Stimulated activated naive CD4-positive, alpha-beta T cell (primary cell): ENCODE measurements at regions not wholly inside any gene's neighbourhood (a gene's known extent, or its start where the extent isn't known, plus 50 kb on each side); places are given as distances from the start of the nearest gene placed in this dataset.
A peak's percentile ranks its signal among the peaks of the same experiment; 100 is the strongest.
"Not testable (repeated sequence)": the region's sequence is repeated elsewhere in the genome, so short reads cannot be mapped to it uniquely, and the experiment has no call there.

Experiments used
- DNase-seq, 6 experiments: peaks; one replicate each; lab custom pipeline; 2025; lab: John Stamatoyannopoulos, UW

DNA sequence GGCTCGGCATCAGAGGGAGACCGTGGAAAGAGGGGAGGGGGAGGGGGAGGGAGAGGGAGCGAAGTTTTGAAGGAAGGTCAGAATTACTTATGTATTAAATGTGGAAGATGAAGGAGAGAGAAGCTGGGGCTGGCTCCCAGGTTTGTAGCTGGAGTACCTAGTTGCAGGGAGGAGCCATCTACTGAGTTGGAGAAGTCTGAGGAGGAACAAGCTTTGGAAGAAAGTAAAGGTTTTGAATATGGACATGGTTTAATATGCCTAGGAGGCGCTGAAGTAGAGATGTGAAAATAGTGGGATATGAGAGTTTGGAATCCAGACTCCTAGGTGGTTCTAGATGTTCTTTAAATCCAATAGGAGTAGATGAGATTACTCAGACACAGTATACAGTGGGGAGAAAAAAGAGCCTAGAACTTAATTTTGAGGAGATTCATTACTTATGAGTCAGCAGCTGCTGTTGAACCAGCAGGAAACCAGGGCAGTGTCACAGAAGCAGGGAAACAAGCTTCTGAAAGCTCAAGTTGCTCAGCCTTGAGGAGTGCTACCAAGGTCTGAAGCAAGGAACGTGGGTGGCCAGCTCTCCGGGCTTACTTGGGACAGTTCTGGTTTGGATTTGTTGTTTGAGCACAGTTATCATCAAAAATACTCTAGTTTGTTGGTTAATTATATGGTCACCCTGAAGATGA is 149.3 kb downstream of the UTRN start:
- no peak for DNase-seq

DNA sequence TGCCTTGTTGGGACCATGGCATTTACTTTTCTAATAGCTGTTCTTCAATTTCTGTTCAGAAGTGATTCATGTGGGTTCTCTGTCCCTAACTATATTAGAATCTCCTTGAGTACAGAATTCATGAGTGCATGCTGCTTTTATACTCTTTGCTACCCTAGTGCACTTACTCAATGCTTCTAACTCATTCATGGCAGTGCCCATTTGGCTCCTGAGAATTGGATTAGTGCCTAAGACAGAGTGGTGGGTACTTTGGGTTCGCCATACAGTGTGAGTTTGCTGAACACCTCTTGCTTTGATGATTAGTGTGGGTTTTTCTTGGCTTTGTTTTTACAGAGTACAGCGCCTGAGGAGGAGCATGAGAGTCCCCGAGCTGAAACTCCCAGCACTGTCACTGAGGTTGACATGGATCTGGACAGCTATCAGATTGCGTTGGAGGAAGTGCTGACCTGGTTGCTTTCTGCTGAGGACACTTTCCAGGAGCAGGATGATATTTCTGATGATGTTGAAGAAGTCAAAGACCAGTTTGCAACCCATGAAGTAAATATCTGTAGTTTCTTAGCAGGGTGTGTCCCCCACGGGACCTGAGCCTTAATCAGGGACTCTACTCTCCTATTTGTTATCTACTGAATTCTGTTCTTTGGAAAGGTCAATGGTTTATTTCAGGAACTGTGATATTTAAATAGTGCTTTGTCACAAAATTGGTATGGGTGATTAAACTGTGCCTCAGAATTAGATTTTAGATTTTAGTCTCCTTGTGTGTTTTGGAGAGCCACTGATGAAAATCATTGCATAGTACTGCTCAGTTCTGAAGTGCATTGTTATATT is 150.7 kb downstream of the UTRN start:
- no peak for DNase-seq

DNA sequence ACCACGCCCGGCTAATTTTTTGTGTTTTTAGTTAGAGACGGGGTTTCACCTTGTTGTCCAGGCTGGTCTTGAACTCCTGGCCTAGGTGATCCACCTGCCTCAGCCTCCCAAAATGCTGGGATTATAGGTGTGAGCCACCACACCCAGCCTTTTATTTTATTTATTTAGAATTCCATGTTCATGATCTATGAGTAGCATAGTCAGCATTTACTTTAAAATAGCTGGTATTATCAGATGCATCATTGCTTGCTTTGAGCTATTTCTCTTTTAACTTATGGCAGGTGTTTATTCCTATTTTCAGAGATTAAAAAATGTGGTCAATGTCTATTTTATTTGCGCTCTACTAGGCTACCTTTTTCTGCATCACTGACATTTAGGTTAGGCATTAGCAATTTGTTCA is 152.0 kb downstream of the UTRN start:
- DNase-seq, result no peak

DNA sequence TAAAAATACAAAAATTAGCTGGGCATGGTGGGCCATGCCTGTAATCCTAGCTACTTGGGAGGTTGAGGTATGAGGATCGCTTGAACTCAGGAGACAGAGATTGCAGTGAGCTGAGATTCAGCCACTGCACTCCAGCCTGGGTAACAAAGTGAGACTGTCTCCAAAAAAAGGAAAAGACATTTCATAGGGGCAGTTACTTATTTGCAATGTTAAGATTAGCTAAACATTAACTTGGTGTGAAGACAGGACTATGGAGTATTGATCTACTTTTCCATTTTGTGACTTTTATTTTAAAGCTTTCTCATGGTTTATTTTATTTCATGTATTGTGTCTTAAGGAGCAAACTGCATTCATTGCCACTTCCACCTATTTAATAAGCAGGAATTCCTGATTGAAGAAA is 153.0 kb downstream of the UTRN start:
- DNase-seq, result no peak

DNA sequence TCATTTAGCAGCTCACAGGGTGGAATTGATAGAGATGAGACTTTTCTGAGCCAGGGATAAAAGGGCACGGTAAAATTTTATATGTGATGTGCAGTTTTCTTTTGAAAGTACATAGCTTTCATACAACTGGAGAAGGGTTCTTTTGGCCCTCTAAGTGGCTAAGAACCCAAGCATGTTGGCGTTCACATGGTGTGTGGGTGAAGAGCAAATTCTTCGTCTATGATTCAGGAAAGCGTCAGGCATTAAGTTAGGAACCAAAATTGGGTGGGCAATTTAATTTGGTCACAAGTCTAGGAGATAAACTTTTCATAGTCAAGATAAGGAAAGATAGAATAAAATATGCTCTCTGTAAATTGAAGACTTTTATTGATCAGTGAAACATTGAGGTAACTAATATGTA is 153.9 kb downstream of the UTRN start:
- DNase-seq, result no peak

DNA sequence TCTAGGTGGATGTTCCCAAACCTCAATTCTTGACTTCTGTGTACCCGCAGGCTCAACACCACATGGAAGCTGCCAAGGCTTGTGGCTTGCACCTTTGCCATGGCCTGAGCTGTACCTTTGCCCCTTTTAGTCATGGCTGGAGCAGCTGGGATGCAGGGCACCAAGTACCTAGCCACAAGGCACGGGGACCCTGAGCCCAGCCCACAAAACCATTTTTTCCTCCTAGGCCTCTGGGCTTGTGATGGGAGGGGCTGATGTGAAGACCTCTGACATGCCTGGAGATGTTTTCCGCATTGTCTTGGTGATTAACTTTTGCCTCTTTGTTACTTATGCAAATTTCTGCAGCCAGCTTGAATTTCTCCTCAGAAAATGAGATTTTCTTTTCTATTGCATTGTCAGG is 156.7 kb downstream of the UTRN start:
- not testable (repeated sequence) for DNase-seq

DNA sequence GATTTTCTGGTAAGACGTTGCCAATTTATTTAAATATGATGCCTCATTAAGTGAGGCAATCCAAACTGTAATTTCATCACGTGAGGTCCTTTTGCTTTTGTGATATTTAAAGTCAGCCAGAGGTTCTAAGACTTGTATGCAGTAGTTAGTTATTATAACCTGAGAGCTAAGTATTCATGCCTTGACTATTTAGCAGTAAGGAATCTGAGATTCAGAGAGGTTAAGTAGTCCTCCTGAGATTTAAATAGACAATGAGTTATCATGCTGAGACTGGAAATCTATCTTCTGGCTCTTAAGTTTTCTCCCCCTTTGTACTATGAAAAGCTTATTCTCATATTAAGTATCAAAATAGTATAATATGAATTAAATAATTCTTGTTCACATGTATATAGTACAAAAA is 158.0 kb downstream of the UTRN start:
- no peak for DNase-seq

DNA sequence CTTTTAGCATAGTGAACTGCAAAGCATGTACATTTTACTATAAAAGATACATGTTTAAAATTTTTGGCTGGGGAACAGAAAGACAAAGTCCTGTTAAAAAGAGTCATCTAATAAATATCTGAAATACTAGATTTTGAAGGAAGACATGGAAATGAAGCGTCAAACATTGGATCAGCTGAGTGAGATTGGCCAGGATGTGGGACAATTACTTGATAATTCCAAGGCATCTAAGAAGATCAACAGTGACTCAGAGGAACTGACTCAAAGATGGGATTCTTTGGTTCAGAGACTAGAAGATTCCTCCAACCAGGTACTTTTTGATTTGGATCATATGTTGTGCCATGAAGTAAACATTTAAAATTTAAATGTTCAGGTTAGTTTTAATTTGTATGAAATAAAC is 162.3 kb downstream of the UTRN start:
- no peak for DNase-seq

DNA sequence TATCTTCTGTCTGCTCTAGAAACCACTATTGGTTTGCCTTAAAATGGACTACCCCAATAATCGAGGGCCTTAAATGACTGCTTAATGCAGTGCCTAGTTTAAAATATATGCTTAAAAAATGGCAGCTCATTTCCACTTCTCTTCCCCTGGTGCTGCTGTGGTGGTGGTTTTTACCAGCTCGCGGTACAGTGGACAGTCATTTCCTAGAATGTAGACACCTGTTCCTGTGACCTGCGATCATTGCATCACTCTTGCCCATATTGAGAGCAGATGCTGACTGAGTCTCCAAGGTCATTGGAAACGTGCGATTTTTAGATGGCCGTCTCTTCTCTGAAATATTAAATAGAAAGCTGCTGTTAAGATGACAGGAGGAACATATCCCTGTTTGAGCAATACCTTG is 164.1 kb downstream of the UTRN start:
- DNase-seq, result no peak

DNA sequence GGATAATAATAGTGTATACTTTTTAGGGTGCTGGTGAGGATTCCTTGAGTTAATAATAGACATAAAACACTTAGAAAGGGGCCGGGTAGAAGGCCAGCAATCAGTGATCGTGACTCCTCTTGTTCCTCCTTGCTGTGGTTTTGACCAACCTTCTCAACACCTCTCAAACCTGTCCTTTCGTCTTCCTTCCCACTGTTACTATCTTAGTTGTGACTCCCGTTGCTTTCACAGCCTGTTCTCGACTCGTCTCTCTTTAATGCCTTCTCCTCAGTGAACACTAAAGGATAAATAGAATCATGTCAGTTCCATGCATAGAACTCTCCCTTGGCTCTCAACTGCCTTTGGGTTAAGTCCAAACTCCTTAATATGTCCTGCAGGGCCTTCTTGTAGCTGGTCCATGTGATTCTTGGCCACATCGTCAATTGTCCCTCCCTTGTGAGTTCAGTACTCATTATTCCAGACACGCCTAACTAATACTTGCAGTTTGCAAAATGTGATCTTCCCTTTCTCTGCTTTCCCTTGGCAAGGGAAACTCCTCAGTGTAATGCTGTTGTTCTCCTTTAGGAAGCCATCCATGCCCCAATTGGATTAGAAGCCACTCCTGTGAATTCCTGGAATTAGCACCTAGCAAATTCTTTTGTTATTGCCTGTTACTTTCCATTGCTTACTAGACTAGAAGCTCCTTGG is 164.9 kb downstream of the UTRN start:
- no peak for DNase-seq

DNA sequence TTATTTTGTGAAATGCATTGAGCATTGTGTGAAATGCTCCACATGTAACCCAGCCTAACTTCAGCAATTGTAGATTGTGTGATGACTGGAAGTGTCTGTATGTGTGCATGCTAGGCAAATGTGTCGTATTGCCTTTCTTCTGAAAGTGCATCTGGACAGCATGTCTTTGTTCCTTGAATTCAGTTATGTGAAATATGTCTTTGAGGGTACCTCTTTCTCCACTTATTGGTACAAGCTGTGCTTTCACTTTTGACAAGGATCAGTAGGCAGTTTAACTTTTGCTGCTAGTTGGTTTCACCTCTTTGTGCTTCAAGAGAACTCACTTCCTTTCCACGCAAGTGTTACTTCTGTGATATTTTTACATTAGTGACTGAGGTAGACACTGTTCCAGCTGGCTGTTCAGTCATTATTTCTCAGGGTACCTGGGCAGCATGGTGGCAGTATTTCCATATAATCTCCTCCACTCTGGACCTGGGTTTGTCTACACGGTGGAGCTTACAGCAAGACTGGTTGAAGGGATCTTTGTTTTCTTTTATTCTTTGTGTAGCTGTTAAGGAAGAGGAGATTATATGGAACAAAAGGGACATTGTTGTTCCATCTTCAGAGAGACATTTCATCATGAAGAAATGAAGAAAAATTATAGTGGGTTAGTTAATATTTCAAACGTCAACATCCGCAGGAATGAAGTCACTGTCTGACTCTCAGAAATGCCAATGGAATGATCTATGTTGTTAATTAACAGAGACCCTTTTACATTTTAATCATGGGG is 175.4 kb downstream of the UTRN start:
- peak in 2 of 6 experiments; percentile 13 to 33 for DNase-seq

DNA sequence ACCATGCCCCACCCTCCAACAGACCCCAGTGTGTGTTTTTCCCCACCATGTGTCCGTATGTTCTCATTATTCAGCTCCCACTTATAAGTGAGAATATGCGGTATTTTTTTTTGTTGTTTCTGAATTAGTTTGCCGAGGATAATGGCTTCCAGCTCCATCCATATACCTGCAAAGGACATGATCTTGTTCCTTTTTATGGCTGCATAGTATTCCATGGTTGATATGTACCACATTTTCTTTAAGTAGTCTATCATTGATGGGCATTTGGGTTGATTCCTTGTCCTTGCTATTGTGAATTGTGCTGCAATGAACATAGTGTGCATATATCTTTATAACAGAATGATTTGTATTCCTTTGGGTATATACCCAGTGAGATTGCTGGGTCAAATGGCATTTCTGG is 176.9 kb downstream of the UTRN start:
- no peak for DNase-seq

DNA sequence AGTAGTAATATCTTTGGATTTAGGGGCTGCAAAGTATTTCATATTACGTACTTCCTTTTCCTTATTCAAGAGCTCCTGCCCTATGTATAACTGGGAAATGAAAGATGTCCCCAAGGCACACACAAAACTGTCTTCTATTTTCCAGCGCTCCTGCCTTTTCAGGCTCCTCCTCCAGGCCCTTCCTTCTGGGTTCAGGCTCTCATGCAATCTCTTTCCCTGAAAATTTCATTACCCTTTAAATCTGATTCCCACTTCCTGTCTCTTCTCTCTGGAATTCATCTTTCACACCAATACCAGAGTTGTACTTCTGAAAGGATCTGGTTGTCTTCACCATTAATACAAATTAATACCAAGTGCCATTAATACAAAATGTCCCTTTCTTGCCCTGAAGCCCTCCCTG is 181.6 kb downstream of the UTRN start:
- DNase-seq, result no peak

DNA sequence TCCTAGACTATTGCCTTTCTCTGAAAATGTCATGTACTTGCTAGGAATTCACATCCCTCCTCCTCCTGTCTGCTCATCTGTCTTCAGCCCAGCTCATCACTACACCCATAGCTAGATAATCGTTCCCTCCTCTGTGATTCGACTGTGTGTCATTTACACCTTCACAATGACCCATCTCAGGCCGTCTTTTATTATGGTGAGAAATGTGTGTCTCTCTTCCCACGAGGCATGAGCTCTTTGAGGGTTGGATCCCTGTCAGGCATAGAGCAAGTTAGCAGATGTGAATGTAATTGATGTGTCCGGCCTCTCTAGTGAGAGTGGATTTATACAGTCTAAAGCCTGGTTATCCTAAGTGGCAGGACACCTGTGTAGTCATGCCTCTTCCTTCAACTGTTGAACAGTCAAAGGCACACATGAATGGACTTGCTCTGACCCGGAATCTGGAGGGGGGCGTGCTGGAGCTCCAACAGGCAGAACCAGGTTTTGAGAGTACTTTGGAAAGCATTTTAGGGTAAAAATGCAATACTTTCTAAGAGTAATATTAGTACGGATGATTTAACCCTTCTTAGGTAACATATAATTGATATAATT is 182.1 kb downstream of the UTRN start:
- DNase-seq, result no peak

DNA sequence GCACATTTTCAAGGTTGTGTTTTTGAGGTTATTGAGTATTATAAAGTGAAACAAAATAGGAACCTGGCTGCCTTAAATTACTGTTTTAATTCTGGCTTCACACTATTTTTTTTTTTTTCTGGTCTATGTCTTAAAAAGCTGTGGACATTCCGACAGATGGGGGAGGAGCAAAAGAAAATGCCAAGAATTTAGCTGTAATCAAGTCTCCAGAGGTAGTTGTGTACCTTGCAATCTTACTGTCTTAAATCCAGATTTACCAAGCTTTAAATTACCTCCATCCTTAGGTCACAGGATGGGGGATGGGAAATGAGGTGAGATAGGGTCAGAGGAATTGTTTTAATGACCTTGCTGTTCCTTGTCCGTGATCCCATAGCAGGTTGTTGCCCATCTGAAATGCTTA is 182.8 kb downstream of the UTRN start:
- no peak for DNase-seq

DNA sequence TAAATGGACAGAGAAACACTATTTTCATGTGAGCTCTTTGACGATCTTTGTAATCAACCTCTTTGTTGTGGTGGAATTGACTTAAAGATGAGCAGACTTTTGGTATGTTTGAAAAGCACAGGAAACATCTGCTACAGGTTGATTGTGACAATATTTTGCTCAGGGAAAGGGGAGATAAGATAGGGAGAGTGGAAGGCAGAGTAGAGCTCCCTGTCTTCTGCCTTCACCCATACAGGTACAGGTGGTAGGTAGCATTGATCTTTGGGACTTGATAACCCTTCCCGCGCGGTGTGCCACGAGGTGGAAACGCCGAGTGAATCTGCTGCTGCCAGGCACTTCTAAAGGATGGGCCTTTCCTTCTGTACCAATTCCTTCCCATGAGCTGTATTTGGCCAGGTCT is 183.6 kb downstream of the UTRN start:
- DNase-seq, result peak in 3 of 6 experiments; percentile 19 to 27 (median 24)

DNA sequence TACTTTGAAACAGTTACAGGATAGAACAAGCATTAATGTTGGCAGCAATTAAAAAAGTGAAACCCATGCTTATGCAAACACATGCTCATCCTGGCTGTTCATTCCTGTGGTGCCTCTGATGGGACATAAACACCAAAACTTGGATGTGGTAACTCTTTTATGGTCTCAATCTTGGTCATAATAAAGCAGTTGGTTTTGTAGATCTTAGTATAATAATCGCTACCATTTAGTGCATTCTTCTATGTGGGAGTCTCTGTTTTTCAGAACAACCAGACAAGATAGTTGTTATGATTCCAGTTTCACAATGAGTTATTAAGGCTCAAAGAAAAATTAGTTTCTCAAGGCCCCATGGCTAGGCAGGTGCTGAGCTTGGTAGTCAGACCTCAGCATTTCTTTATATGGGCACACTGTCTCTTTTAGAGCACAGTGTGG is 184.0 kb downstream of the UTRN start:
- DNase-seq, result no peak

DNA sequence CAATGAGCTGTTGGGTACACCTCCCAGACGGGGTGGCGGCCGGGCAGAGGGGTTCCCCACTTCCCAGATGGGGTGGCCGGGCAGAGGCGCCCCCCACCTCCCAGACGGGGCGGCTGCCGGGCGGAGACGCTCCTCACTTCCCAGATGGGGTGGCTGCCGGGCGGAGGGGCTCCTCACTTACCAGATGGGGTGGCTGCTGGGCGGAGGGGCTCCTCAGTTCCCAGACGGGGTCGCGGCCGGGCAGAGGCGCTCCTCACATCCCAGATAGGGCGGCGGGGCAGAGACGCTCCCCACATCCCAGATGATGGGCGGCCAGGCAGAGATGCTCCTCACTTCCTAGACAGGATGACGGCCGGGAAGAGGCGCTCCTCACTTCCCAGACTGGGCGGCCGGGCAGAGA is 185.1 kb downstream of the UTRN start:
- not testable (repeated sequence) for DNase-seq

DNA sequence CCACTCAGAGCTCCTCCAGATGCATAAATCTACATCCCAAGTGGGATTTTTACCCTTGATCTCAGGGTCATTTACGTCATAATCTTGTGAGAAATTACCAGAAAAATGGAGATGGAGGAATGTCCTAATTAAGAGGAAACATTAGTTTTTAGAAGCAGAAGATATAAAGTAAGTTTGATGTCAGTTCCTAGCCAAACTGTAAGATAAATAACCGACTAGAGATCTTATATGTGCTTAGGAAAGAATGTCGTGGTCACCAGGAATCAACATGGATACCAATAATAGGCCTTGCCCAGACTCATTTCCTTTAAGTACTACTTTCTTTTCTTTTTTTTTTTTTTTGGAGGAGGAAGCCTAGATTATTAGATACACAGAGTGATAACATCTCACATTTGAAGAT is 186.9 kb downstream of the UTRN start:
- no peak for DNase-seq

DNA sequence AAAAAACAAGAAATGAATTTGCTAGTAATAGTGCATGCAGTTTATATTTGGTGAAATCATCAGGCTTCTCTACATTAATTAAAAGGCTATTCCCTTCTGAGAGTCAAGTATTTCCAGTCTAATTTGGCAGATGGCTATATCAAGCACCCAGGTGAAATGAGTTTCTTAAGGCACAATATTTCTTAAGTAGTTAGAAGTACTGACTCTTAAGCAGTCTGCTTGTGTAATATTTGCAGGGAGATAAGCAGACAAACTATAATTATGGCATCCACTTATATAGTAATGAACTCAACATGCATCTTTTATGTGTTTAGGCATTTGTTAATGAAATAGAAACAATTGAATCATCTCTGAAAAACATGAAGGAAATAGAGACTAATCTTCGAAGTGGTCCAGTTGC is 189.2 kb downstream of the UTRN start:
- no peak for DNase-seq

DNA sequence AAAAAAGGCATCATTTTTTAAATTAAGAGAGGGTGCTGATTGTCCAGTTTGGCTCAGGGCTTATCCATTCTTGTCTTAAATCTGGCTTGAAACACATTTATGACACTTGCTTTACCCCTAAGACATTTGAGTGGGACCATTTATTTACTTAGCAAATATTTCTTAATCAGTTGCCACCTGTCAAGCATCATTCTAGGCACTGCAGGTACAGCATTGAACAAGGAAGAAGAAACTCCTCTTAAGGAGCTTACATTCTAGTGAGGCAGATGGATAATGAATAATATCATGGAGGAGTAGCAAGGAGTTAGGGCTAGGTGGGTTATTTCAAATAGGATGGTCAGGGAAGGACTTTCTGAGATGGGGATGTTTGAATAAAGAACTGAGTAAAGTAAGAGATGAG is 189.8 kb downstream of the UTRN start:
- no peak for DNase-seq

DNA sequence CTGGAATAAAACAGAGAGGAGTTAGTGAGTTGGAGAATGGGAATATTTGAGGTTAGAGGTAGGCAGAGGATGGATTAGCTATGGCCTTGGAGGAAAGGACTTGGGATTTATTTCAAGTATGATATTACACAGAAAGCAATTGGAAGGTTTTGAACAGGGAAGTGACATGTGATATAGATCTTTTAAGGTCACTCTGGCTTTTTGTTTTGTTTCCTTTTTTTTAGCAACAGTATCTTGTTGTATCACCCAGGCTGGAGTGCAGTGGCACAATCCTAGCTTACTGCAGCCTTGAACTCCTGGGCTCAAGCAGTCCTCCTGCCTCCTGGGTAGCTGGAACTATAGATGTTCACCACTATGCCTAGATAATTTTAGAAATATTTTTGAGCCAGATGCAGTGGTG is 190.3 kb downstream of the UTRN start:
- no peak for DNase-seq
